HG02973 (cell line): ENCODE measurements at regions not wholly inside any gene's neighbourhood (a gene's known extent, or its start where the extent isn't known, plus 50 kb on each side); places are given as distances from the start of the nearest gene placed in this dataset.
"Not testable (repeated sequence)": the region's sequence is repeated elsewhere in the genome, so short reads cannot be mapped to it uniquely, and the experiment has no call there.

Experiments
- ATAC-seq: cut with Tn5 transposase; IDR thresholded peaks from one replicate; pipeline ENCODE4 v1.9.1; 2021; ENCODE audit warnings: moderate library complexity; ENCODE audit not compliant: unreplicated experiment

DNA sequence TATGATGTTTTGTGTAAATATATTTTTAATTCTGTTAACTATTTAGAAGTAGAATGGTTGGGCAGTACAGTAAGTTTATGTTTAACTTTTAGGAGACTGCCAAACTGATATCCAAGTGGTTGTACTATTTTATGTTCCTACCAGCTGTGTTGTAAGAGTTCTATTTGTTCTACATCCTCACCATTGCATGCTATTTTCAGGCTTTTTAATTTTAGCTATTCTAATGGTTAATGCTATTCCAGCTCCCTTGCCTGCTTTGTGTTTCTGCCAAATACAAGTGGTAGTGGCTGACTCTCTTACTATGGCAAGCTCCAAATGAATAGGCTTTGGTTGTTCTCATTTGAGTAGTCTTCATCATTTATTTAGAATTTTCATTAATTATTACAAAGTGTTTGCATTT, 476.4 kb downstream of the KIF4B start:
- no peak for ATAC-seq

- no peak for ATAC-seq
These were observed 478.6 kb downstream of the KIF4B start for GRCh38 chr5:155492191-155492590.

DNA sequence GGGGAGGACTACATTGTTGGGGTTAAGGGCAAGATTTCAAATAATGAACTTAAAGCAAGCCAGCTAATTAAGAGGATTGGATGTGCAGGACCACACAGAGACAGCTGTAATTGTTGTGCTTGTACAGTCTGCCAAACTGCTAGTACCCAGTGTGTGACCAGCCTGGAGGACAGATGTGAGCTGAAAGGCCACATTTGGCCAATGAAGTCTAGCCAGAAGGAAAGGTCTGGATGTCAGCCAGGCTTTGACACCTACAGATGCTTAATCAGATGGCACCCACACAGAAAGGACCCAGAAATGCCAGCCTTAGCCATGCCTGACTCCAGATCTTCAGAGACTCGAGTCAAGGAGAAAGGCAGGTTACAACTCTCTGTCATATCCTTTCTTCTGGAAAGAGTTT, 491.1 kb downstream of the KIF4B start:
- ATAC-seq: no peak

- no peak for ATAC-seq
These were observed 493.8 kb downstream of the KIF4B start for GRCh38 chr5:155507363-155507762.

- no peak for ATAC-seq
These were observed 495.1 kb downstream of the KIF4B start for GRCh38 chr5:155508673-155509072.

DNA sequence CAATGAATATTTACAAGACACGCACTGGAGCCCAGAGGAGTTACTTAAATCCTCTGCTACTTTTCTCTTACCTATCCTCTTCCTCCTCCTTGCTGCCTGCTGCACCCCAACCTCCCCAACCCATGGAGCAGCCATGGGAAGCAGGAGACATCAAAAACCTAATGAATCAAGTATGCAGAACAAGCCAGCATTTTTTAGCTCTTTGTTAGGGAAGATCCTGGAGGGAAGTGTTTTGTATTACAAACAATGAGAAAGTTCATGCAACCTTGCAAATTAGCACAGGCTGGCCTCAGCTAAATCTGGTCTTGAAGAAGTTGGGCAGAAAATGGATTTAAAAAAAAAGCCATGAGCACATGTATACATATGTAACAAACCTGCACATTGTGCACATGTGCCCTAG, 498.8 kb downstream of the KIF4B start:
- no peak for ATAC-seq

DNA sequence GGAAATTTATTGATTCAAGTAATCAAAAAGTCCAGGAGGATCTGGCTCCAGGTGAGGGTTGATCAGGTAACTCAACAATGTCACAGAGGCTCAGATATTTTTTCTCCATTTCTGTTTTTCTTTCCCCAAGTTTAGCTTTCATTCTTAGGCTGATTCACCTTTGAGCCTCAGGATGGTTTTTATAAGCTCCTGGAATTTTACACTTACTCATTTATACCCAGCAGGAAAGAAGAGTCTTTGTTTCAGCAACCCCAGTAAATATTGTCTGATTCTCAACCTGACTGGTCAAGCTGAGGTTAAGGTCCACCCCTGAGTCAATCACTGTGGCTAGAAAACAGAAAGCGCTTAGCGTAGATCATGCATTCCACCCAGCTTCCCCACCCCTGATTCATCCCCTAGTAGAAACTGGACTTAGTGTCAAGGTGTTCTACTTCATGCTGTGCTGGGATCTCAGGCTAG, 500.6 kb downstream of the KIF4B start:
- no peak for ATAC-seq

- no peak for ATAC-seq
These were observed 509.0 kb downstream of the KIF4B start for GRCh38 chr5:155522540-155522939.

GRCh38 chr5:155529362-155529761, 515.8 kb downstream of the KIF4B start:
- ATAC-seq: no peak

DNA sequence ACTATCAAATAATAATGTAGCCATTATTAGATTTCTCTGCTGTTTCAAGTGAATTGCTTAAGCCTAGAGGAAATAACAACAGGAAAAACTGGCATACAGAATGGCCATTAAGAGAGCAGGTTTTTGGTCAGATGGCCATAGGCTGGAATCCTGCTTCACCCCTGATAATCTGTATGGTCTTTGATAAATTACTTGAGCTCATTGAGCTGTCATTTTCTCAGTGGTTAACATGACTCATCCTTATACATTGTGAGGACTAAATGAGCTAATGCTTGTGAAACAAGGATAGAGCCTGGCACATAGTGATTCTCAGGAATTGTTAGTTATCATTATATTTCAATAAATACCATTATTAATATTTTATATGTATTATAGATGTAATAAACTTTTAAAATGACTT, 516.5 kb downstream of the KIF4B start:
- ATAC-seq: no peak

GRCh38 chr5:155532621-155533311, 519.2 kb downstream of the KIF4B start:
- ATAC-seq: no peak

GRCh38 chr5:155540000-155540595, 526.5 kb downstream of the KIF4B start:
- no peak for ATAC-seq

- ATAC-seq: no peak
These were observed 532.5 kb downstream of the KIF4B start for GRCh38 chr5:155546075-155546474.

DNA sequence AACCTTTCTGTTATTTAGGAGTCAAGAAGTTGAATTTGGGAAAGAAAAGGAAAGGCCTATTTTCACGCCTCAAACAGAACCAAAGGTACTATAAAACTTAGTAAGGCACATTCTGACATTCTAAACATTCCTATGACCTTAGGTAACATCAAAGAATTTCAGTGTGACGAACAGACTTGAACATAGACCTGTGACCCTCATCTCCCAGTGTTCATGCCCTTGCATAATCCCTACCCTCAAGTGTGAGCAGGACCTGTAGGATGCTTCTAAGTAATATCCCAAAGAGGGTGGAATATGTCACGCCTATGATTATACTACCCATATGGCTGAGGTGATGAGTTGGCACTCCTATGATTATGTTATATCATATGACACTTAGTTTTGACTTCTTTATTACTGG, 540.9 kb downstream of the KIF4B start:
- ATAC-seq: no peak

- no peak for ATAC-seq
These were observed 542.7 kb downstream of the KIF4B start for GRCh38 chr5:155556222-155556621.

DNA sequence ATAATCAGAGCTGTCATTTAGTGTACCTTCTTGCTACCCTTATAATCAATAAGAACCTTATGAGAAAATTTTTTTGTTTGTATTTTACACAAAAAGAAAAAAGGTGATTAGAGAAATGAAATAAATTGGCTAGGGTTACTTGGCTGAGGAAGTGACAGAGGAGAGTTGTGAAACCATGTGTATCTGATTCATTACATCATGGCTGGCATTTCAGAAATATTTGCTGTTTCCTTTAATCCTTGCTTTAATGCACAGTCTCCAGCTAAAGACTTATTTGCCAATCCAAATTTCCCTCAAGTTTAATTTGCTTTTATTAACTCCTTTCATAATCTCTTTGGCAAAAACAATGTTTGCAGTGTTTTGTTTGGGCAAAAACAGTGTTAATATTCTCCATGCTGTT, 543.1 kb downstream of the KIF4B start:
- no peak for ATAC-seq

GRCh38 chr5:155562158-155562557, 548.6 kb downstream of the KIF4B start:
- no peak for ATAC-seq

- ATAC-seq: no peak
These were observed 551.0 kb downstream of the KIF4B start for GRCh38 chr5:155564541-155564940.

DNA sequence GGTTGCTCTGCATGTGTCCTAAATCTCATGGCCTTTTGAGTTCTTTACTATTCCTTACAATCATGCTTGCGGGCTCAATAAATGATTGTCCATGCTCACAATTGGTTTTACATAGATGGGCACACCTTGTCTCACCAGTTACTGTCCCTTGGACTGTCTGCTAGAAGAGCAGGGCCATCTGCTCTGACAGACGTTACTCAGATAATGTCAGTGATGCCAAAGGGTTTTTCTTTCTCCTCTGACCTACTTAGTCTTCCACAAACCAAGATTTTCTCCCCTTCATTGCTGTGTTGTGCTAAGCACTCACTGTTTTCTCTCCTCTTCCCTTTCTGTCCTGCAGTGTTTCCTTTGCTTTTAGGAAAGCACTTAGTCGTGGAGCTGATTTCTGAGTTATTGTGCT, 562.3 kb downstream of the KIF4B start:
- ATAC-seq: no peak

- not testable (repeated sequence) for ATAC-seq
These were observed 573.3 kb downstream of the KIF4B start for GRCh38 chr5:155586808-155587207.

GRCh38 chr5:155587458-155587857, 573.9 kb downstream of the KIF4B start:
- no peak for ATAC-seq

- no peak for ATAC-seq
These were observed 577.7 kb downstream of the KIF4B start for GRCh38 chr5:155591273-155591672.

DNA sequence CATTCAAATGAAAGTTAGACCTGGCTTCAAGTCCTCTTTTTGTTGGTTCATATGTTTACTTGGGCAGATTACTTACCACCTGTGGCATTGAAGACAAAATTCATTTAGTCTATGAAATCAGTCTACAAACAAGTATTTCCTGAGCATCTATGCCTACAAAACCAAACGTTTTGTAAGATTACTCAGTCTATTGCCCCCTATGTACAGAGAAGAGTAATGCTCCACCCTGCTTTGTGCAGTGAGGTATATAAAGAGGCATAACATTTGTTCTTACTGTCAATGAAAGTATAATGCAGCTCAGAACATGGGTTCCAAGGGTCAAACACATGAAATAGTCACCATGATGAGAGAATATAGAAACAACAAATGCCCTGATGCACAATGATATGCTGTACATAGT, 580.7 kb downstream of the KIF4B start:
- no peak for ATAC-seq
